A673 (cell line): ENCODE measurements at regions not wholly inside any gene's neighbourhood (a gene's known extent, or its start where the extent isn't known, plus 50 kb on each side); places are given as distances from the start of the nearest gene placed in this dataset.

Experiments used
- BruUV-seq: library from RNA; stranded (reverse); fragments of 400-500 nt; replicated peaks from 2 replicates; lab custom pipeline; 2021; lab: Mats Ljungman, UMichigan
- CTCF ChIA-PET: fragments of 300-600 bp; sonication (Branson Sonifier 250); formaldehyde crosslinking; loops from one replicate; lab custom pipeline; 2022; ENCODE audit warnings: antibody characterized with exemption; lab: Charles Lee
- POLR2A ChIA-PET: fragments of 300-600 bp; sonication (Branson Sonifier 250); formaldehyde crosslinking; loops from one replicate; lab custom pipeline; 2022; ENCODE audit warnings: antibody characterized with exemption; ENCODE audit not compliant: low non-redundant PET; lab: Charles Lee
- DNase-seq: peaks from one replicate; pipeline ENCODE4 v3.0.0-alpha.2; 2015; ENCODE audit warnings: low spot score
- H3K27ac ChIP-seq: fragments of 200-600 bp; sonication (generic); 2 replicates; pipeline ENCODE4 v1.5.1; 2016; ENCODE audit warnings: mixed run types, low read depth, mild to moderate bottlenecking, mixed read lengths, antibody characterized with exemption, low read length; ENCODE audit not compliant: poor library complexity, severe bottlenecking
- H3K27me3 ChIP-seq: fragments of 200-600 bp; sonication (generic); replicated peaks from 2 replicates; pipeline ENCODE4 v1.6.1; 2017; ENCODE audit warnings: mixed run types, low read depth, mild to moderate bottlenecking, mixed read lengths, antibody characterized with exemption, low read length; ENCODE audit not compliant: insufficient read depth, poor library complexity
- H3K36me3 ChIP-seq: fragments of 200-600 bp; sonication (generic); 2 replicates; pipeline ENCODE4 v1.6.1; 2016; ENCODE audit warnings: mixed run types, mild to moderate bottlenecking, mixed read lengths, antibody characterized with exemption, low read length; ENCODE audit not compliant: insufficient read depth, poor library complexity, severe bottlenecking
- H3K4me1 ChIP-seq: fragments of 200-600 bp; sonication (generic); 2 replicates; pipeline ENCODE4 v1.6.1; 2017; ENCODE audit warnings: mixed run types, mild to moderate bottlenecking, mixed read lengths, antibody characterized with exemption, low read length; ENCODE audit not compliant: insufficient read depth, poor library complexity, severe bottlenecking
- H3K4me3 ChIP-seq: fragments of 200-600 bp; sonication (generic); 2 replicates; pipeline ENCODE4 v1.5.1; 2016; ENCODE audit warnings: low read depth, mixed run types, mild to moderate bottlenecking, mixed read lengths, low read length; ENCODE audit not compliant: poor library complexity, severe bottlenecking
- H3K9me3 ChIP-seq: fragments of 200-600 bp; sonication (generic); 2 replicates; pipeline ENCODE4 v1.6.1; 2016; ENCODE audit warnings: mixed run types, low read depth, mild to moderate bottlenecking, mixed read lengths, antibody characterized with exemption, low read length; ENCODE audit not compliant: poor library complexity, severe bottlenecking
- EZH2 ChIP-seq: fragments of 200-600 bp; sonication (generic); IDR thresholded peaks from 2 replicates; pipeline ENCODE4 v1.6.1; 2017; ENCODE audit warnings: borderline replicate concordance, low read depth, mild to moderate bottlenecking, mixed read lengths, antibody characterized with exemption, low read length; ENCODE audit not compliant: poor library complexity, severe bottlenecking
- intact Hi-C: fragments of 100-400 bp; cut with micrococcal nuclease; formaldehyde crosslinking; loops from one replicate; pipeline ENCODE4 v1.10.0; 2022; ENCODE audit not compliant: unreplicated experiment
- TF ChIP-seq, protein P1 (sequence below): fragments of 300-800, 200-600 bp; sonication (generic); conservative IDR thresholded peaks from 2 replicates; pipeline ENCODE4 v1.5.1; 2017; ENCODE audit warnings: low read depth, mild to moderate bottlenecking, antibody characterized with exemption, low read length, moderate library complexity, mixed read lengths

GRCh38 chr18:41790687-41791086, 164.3 kb upstream of the PIK3C3 start:
- no peaks in the 10 kb centered on the region for H3K4me1 ChIP-seq
- ChIA-PET POLR2A (no interaction called here), CTCF (no interaction called here)
- no peaks in the 10 kb centered on the region for H3K36me3 ChIP-seq
- no peak for TF ChIP-seq EZH2
- TF ChIP-seq, protein P1, sequence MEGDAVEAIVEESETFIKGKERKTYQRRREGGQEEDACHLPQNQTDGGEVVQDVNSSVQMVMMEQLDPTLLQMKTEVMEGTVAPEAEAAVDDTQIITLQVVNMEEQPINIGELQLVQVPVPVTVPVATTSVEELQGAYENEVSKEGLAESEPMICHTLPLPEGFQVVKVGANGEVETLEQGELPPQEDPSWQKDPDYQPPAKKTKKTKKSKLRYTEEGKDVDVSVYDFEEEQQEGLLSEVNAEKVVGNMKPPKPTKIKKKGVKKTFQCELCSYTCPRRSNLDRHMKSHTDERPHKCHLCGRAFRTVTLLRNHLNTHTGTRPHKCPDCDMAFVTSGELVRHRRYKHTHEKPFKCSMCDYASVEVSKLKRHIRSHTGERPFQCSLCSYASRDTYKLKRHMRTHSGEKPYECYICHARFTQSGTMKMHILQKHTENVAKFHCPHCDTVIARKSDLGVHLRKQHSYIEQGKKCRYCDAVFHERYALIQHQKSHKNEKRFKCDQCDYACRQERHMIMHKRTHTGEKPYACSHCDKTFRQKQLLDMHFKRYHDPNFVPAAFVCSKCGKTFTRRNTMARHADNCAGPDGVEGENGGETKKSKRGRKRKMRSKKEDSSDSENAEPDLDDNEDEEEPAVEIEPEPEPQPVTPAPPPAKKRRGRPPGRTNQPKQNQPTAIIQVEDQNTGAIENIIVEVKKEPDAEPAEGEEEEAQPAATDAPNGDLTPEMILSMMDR, result no peak
- BruUV-seq, result no TSS peak
- no peak for DNase-seq
- peaks cover 17% of the 10 kb centered on the region for H3K27me3 ChIP-seq
- intact Hi-C loops, result no loop called here
- no peak overlapping the region for H3K27ac ChIP-seq
- no peaks in the 10 kb centered on the region for H3K9me3 ChIP-seq
- H3K4me3 ChIP-seq, result no peak overlapping the region

GRCh38 chr18:41789001-41789400, 166.0 kb upstream of the PIK3C3 start:
- no peak for TF ChIP-seq EZH2
- TF ChIP-seq, protein P1, result no peak
- no peak for DNase-seq
- Histone ChIP-seq H3K27ac (no peak overlapping the region), H3K36me3 (no peaks in the 10 kb centered on the region), H3K4me1 (no peaks in the 10 kb centered on the region), H3K9me3 (no peaks in the 10 kb centered on the region), H3K4me3 (no peak overlapping the region), H3K27me3 (peaks cover 21% of the 10 kb centered on the region)
- BruUV-seq, result no TSS peak
- ChIA-PET POLR2A (no interaction called here), CTCF (no interaction called here)
- intact Hi-C loops, result no loop called here

DNA sequence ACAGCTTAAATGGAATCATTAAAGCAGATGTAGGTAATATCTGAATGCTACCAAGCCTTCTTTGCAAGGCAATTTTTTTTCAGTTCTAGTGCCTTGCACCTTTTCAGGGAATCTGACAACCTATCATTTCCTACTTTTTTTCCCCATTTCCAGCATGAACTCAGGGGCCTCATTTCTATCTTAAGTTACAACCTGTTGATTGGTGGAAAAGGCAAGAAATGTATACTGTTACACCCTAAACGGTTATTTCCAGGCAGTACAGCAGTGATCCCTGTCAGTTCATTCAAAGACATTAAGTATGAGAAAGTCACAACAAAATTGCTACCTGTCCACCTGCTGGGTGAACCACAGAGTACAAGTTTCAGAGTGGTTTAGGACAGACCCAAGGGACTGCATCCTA, 171.2 kb upstream of the PIK3C3 start:
- Histone ChIP-seq H3K4me3 (no peak overlapping the region), H3K36me3 (no peaks in the 10 kb centered on the region), H3K27me3 (peaks cover 29% of the 10 kb centered on the region), H3K4me1 (no peaks in the 10 kb centered on the region), H3K27ac (no peak overlapping the region), H3K9me3 (no peaks in the 10 kb centered on the region)
- no peak for TF ChIP-seq EZH2
- TF ChIP-seq, protein P1, result no peak
- DNase-seq, result no peak
- POLR2A ChIA-PET, result no interaction called here
- intact Hi-C loops, result no loop called here
- CTCF ChIA-PET, result no interaction called here
- BruUV-seq, result no TSS peak
